Mesodermal cell (in vitro differentiated cells): ENCODE measurements at regions not wholly inside any gene's neighbourhood (a gene's known extent, or its start where the extent isn't known, plus 50 kb on each side); places are given as distances from the start of the nearest gene placed in this dataset.
"Not testable (repeated sequence)": the region's sequence is repeated elsewhere in the genome, so short reads cannot be mapped to it uniquely, and the experiment has no call there.

Experiments used
- H3K27ac ChIP-seq: 2 replicates; pipeline ENCODE4 v1.7.0; 2013; ENCODE audit warnings: mild to moderate bottlenecking, low read depth, low read length, moderate library complexity; ENCODE audit not compliant: severe bottlenecking
- H3K36me3 ChIP-seq: 2 replicates; pipeline ENCODE4 v1.7.1; 2013; ENCODE audit warnings: mild to moderate bottlenecking, low read length, moderate library complexity; ENCODE audit not compliant: control insufficient read depth, insufficient read depth
- H3K4me1 ChIP-seq: one replicate; pipeline ENCODE4 v1.7.1; 2013; ENCODE audit warnings: mild to moderate bottlenecking, low read length; ENCODE audit not compliant: insufficient read depth, control insufficient read depth, poor library complexity, severe bottlenecking
- H3K4me3 ChIP-seq: 2 replicates; pipeline ENCODE4 v1.7.0; 2013; ENCODE audit warnings: low read length, control low read depth, mild to moderate bottlenecking; ENCODE audit not compliant: insufficient read depth, poor library complexity, severe bottlenecking; ENCODE audit errors: extremely low read depth
- H3K9me3 ChIP-seq: 2 replicates; pipeline ENCODE4 v1.7.1; 2013; ENCODE audit warnings: mild to moderate bottlenecking, low read length, moderate library complexity; ENCODE audit not compliant: control insufficient read depth
- WGBS, 2 experiments: methylation state at CpG; one replicate each; pipeline ENCODE4 v1.1.5; 2013; ENCODE audit warnings: missing lambda C conversion rate in 2 of 2; ENCODE audit not compliant: insufficient coverage in 2 of 2; 5-methylcytosine and 5-hydroxymethylcytosine counted together

GRCh38 chr4:43163101-43163792 lies 270.7 kb downstream of the GRXCR1 start:
- Histone ChIP-seq H3K4me1 (no peaks in the 10 kb centered on the region), H3K4me3 (no peak overlapping the region), H3K27ac (no peak overlapping the region), H3K9me3 (no peaks in the 10 kb centered on the region), H3K36me3 (no peaks in the 10 kb centered on the region)
- WGBS, 2 experiments = 78 to 83% methylated on average over 1 to 3 of the region's 5 CpGs

DNA sequence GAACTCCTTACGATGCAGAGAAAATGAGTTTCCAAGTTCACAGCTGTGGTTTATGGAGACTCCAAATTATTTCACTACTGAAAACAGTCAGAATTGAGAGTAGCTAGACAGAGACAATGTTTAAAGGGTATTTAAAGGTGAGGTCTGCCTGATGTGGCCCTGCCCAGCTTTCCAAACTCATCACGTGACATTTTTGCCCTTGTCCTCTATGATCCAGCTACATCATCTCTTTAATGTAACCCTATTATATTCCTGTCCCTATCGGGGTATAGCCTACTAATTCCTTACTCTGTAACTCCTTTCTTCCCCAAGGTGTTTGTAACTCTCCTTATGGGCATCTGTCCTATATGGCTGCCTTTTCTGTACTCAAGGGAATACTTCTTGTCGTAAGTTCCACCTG lies 297.2 kb downstream of the GRXCR1 start:
- no peaks in the 10 kb centered on the region for H3K9me3 ChIP-seq
- no peaks in the 10 kb centered on the region for H3K4me1 ChIP-seq
- no peaks in the 10 kb centered on the region for H3K36me3 ChIP-seq
- WGBS, 2 experiments = 86 to 92% methylated on average over 2 to 3 of the region's 4 CpGs
- no peak overlapping the region for H3K4me3 ChIP-seq
- H3K27ac ChIP-seq = no peak overlapping the region

- not testable (repeated sequence) for H3K4me1 ChIP-seq, H3K36me3 ChIP-seq, H3K27ac ChIP-seq, H3K4me3 ChIP-seq, H3K9me3 ChIP-seq
- WGBS, 2 experiments = no CpG with 5 or more reads among the region's 1 CpG
Observed at GRCh38 chr4:43212576-43212975, 320.1 kb downstream of the GRXCR1 start.

- Histone ChIP-seq H3K4me1 (no peaks in the 10 kb centered on the region), H3K36me3 (no peaks in the 10 kb centered on the region), H3K4me3 (no peak overlapping the region), H3K9me3 (no peaks in the 10 kb centered on the region), H3K27ac (no peak overlapping the region)
- WGBS, 2 experiments = 100% methylated on average over 1 of the region's 3 CpGs; no CpG with 5 or more reads in 1 of the 2 experiments
Observed at GRCh38 chr4:43223820-43224219, 331.3 kb downstream of the GRXCR1 start.

DNA sequence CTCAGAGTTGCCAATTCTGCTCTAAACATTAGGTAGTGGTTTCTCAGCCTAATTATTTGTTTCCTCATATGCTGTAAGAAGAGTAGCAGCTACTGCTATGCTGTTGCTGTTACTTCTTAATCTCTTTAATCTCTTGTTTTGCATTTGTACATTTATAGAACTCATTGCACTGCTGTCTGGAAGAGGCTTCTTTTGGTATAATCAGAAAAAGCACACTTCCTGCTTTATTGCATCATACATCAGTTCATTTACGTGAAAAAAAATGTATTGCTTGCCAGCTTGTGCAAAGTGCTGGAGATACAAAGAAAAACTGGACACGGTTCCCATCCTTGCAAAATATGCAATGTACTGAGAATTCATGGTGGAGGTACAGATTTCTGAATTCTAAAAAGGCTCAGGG lies 332.0 kb downstream of the GRXCR1 start:
- Histone ChIP-seq H3K4me3 (no peak overlapping the region), H3K9me3 (no peaks in the 10 kb centered on the region), H3K27ac (no peak overlapping the region), H3K4me1 (no peaks in the 10 kb centered on the region), H3K36me3 (no peaks in the 10 kb centered on the region)
- WGBS, 2 experiments = 89 to 100% methylated on average over 1 to 2 of the region's 2 CpGs

- Histone ChIP-seq H3K4me3 (no peak overlapping the region), H3K4me1 (no peaks in the 10 kb centered on the region), H3K9me3 (no peaks in the 10 kb centered on the region), H3K27ac (no peak overlapping the region), H3K36me3 (no peaks in the 10 kb centered on the region)
- no CpG with 5 or more reads among the region's 3 CpGs for whole genome bisulfite sequencing, 2 experiments
Observed at GRCh38 chr4:43233321-43233720, 340.8 kb downstream of the GRXCR1 start.

- Histone ChIP-seq H3K9me3 (no peaks in the 10 kb centered on the region), H3K36me3 (no peaks in the 10 kb centered on the region), H3K4me3 (no peak overlapping the region), H3K27ac (peak overlapping the region; percentile 17), H3K4me1 (no peaks in the 10 kb centered on the region)
- WGBS, 2 experiments = 81 to 88% methylated on average over 4 of the region's 5 CpGs
Observed at GRCh38 chr4:43234626-43235415, 342.3 kb downstream of the GRXCR1 start.

DNA sequence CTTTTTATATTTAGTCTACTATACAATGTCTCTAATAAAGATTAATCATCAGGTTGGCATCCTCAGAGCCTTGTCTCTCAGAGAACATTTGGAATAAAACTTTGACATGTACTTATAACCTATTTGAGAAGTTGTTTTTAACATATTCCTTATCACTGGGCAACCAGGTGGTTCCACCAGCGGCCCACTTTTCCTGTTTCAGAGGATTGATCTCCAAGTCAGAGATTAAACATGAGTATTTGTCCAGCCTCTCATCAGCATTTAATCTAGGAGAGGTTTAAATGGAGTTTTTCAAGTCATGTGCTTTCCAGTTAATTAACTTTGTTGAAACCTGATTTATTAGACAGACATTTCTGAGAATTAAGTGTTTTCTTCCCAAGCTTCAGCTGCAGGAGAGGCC lies 345.5 kb downstream of the GRXCR1 start:
- no CpG with 5 or more reads among the region's 1 CpG for WGBS, 2 experiments

DNA sequence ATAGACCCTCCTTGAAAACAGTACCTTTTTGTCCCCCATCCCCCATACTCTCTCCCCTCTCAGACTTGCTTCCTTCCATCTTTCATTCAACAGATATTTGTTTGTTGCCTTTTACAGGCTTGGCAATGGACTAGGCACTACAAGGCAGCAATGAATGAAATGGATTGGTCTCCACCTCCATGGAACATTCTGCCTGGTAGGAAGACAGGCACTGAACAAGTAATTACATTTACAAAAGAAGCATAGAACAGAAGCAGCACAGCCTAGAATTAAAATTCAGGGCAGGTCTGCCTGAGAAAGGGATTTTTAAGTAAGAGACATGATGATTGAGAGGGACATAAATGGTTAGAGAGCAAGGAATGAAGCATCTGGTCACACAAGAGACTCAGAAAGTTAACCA lies 346.1 kb downstream of the GRXCR1 start:
- no peaks in the 10 kb centered on the region for H3K4me1 ChIP-seq

More for the DNA sequence above, 345.5 kb downstream of the GRXCR1 start:
- Histone ChIP-seq H3K4me3 (no peak overlapping the region), H3K9me3 (no peaks in the 10 kb centered on the region), H3K27ac (no peak overlapping the region), H3K4me1 (no peaks in the 10 kb centered on the region), H3K36me3 (no peaks in the 10 kb centered on the region)

GRCh38 chr4:43241104-43241503 lies 348.6 kb downstream of the GRXCR1 start:
- H3K4me3 ChIP-seq = no peak overlapping the region
- no peak overlapping the region for H3K27ac ChIP-seq
- no peaks in the 10 kb centered on the region for H3K36me3 ChIP-seq
- H3K4me1 ChIP-seq = no peaks in the 10 kb centered on the region
- H3K9me3 ChIP-seq = no peaks in the 10 kb centered on the region

More for the DNA sequence above, 346.1 kb downstream of the GRXCR1 start:
- H3K36me3 ChIP-seq = no peaks in the 10 kb centered on the region
- H3K27ac ChIP-seq = no peak overlapping the region
- no peak overlapping the region for H3K4me3 ChIP-seq
- no peaks in the 10 kb centered on the region for H3K9me3 ChIP-seq

GRCh38 chr4:43242606-43243005 lies 350.1 kb downstream of the GRXCR1 start:
- H3K36me3 ChIP-seq = no peaks in the 10 kb centered on the region
- H3K27ac ChIP-seq = no peak overlapping the region
- no peaks in the 10 kb centered on the region for H3K4me1 ChIP-seq
- H3K4me3 ChIP-seq = no peak overlapping the region
- WGBS, 2 experiments = 80% methylated on average over 1 of the region's 2 CpGs; no CpG with 5 or more reads in 1 of the 2 experiments
- H3K9me3 ChIP-seq = no peaks in the 10 kb centered on the region
